GM18502 (cell line): ENCODE measurements at regions not wholly inside any gene's neighbourhood (a gene's known extent, or its start where the extent isn't known, plus 50 kb on each side); places are given as distances from the start of the nearest gene placed in this dataset.

Experiments
- ATAC-seq: cut with Tn5 transposase; IDR thresholded peaks from one replicate; pipeline ENCODE4 v1.9.1; 2021; ENCODE audit warnings: mild to moderate bottlenecking; ENCODE audit not compliant: unreplicated experiment, poor library complexity

DNA sequence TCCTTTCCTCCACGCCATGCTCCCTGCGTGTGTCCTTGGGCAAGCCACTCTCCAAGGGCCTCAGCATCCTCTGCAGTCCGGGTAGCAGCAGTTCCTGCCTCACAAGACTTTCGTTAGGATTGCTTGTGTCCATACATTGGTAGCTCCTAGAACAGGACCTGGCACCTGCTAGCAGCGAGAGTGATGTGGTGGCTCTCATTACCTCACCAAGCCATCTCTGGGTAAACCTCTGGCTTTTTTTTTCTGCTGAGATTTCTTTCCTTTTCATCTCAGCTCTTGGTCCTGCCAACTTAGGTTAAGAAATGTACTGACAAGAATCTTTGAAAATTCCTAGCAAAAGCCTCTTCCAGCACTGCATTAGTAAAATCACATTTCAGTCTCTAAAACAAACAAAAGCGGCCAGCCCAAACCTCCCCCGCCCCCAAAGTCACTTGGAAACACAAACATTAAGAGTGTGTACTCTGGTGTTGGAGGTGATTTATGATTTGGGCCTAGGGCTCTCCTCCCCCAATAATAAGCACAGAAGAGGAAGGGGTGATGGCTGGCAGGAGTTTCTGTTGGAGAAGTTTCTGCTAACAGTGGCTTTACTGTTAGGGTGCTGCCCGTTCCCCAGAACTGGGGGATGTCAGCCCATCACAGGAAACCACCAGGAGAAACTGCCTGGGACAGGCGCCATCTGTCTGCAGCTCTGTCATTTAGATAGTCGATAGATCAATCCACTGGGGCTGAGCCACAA lies 199.2 kb downstream of the CD83 start:
- ATAC-seq, result no peak

DNA sequence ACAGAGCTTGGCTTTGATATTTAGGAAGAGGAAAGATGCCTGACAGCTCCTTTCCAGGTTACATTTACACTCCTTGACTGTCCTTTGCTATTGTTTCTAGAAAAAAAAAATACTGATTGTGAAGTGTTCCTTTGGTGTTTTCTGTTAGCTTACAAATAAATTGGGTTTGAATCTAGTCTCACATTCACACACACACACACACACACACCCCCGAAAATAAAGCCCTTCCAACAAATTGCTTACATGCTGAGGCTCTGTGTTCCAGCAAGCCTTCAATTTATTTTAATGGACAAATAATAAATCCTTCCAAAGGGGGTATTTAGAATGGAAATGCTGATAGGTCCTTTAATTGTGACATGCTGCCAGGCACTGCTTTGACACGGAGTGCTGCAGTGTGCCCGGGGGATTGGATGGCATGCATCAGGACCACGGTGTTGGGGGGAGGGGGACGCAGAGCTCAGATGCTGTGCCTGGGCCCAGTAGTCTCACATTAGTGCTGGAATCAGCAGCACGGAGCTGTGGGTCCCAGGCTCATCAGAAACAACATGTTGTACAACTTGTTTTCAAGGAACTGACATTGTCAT lies 199.9 kb downstream of the CD83 start:
- ATAC-seq, result no peak

DNA sequence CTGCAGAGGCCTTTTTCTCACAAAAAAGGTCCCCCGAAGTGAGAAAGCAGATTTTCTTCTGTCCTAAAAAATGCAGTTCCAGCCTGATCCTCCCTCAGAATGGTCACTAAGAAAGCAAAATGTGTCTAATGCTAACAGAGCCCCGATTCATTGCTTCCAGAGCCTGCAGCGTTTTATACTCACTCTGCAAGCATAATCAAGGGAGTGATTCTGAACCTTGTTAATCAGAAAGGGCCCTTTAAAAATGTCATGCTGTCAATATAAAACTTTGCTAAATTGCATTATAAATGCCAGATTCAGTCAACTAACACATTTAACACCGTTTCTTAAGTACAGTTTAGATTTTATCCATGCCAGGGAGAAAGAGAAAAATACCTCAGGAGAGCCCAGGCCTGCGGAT lies 202.8 kb downstream of the CD83 start:
- ATAC-seq, result no peak

DNA sequence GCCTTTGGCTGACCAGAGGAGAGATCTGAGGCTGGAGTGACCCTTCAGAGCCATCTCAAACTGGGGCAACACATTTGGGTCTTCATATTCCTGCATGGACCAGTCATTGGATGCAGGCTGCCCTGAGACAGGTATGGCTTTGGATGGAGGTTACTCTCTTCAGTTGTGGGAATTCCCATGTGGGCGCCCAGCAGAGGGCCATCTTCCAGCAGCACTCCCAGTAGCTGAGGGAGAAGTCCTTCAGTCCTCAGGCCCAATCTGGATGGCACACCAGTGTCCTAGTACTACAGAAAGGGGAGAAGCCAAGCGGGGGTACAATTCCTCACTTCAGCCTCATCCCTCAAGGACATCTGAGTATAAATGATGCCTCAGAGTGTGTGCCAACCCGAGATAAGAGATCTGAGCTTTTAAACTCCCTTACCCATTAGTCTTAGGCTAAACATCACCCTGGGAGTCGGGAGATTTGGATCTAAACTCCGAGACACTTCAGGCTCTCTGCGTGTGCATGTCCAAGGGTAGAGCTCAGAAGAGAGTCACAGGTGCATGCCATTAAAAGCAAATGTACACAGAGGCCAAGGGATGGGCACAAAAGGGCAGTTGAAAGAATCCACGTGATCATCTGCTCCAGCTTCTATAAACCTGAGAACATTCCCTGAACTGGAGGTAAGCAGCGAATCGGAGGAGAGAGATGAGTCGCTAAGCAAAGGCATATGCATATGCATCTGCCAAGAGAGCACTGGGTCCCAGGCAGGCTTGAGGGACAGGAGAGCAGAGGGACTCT lies 204.6 kb downstream of the CD83 start:
- no peak for ATAC-seq

DNA sequence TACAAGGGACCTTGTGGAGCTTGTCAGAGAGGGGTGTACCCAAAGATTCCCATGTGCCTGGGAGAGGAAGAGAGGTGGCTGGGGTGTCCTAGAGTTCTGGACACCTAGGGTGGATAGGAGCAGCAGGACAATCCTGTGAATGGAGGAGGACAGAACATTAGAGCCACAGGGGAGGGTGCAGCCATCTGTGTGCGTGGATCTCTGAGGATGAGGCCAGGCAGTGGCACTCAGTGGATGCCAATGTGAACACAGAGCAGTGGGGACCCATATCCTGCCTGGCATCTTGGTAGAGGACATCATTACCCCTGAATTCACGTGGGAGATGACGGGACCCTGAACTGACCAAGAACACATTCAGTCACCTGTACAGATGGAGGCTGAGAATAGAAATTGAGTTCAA lies 205.3 kb downstream of the CD83 start:
- ATAC-seq, result no peak

DNA sequence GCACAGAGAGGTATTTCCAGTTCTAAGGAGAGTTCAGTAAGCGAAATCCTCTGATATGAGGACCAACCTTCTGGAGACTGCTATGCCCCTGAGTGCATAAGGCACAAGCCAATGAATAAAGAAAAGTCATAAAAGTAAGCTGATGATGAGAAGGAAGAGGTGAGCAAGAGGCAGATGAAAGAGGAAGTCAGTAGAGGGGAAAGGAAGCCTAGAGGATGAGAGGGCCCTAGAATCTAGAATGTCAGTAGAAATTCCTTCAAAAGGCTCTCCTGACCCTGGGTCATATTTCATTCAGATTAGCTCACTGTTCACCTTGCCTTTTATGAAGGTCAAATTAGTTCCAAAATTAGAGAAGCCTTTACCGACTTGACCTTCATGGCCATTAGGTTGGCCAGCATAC lies 209.2 kb downstream of the CD83 start:
- no peak for ATAC-seq

DNA sequence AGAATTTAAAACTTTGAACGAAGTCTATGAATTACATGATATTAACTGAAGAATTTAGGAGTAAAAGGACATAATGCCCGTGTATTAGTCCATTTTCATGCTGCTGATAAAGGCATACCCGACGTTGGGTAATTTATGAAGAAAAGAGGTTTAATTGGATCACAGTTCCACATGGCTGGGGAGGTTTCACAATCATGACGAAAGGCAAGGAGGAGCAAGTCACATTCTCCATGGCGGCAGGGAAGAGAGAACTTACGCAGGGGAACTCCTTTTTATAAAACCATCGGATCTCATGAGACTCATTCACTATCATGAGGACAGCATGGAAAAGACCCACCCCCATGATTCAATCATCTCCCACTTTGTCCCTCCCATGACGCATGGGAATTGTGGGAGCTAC lies 210.6 kb downstream of the CD83 start:
- no peak for ATAC-seq

DNA sequence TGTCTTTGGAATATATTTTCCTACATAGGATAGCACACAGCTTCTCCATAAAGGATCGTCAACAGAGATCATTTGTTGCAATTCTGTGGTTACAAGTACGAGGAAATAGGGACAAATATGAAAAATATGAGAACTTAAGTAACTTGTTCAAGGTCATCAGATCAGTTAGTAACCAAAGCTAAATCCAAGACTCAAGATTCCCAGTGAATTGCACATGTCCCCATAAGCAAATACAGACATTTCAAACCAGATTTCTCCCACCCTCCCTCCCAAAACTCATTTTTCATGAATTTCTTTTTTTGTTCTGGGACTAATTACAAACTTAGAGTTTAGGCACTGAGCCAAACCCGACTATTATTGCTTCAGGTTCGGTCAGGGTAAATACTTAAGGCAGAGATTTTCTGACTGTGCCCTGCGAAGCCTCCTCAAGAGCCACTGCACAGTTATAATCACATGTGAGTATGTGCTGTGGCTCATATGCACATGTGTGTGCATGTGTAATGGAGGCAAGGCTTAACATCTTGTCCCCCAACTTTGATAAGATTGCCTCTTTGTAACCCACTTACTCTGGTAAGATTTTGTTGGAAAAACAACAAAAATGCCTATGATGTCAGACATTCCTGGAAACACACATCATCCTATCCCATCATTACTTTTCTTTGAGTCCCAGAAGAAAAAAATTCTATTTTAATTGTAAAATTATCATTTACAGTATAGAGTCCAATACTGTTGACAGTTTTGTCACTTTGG lies 216.2 kb downstream of the CD83 start:
- ATAC-seq, result no peak

DNA sequence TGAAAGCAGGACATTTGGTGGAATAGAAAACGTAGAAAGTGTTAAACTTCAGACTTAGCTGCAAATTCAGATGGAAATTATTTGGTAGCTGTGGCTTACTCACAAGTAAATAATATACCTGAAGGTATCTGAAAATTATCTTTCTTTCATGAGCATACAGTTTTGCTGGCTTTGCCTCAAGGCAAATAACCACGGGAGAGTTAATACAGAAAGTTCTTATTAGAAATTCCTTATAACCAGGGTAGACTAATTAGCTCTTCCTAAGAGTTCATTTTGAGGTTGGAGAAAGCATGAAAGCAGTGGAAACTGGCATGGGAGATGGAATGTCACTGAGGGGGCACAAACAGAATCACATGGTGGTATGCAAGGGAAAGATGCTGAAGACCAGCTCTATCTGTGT lies 217.5 kb downstream of the CD83 start:
- no peak for ATAC-seq

DNA sequence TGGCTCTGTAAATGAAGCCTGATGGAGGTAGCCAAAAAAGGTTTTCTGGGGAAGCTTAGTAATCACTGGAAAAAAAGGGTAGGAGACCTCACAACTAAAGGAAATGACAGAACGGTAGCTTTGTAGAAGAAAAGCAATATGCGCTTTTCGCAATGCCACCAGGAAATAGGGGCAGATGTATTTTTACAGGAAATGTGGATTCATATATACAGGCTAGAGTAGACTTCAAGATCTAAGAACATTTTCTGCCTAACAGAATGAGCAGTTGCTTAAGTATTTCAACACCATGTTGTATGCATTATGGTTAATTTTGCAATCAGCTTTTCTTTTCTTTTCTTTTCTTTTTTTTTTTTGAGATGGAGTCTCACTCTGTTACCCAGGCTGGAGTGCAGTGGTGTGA lies 219.6 kb downstream of the CD83 start:
- no peak for ATAC-seq

DNA sequence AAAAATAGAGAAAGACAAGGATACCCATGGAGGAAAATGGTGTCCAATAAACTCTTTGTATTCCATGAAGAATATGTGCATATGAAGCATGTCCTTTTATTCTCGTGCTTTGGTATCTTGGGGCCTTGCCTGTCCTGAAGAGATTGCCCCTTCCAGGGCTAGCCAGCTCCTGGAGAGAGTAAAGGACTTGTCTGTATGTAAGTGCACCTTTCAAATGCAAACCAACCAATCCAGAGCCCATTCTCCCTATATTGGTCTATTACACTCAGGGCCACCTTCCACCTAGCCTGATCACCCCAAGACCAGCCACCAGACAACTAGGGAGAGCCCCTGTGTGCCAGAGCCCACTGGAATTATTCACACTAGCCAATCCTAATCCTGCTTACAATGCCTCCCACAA lies 221.6 kb downstream of the CD83 start:
- no peak for ATAC-seq

DNA sequence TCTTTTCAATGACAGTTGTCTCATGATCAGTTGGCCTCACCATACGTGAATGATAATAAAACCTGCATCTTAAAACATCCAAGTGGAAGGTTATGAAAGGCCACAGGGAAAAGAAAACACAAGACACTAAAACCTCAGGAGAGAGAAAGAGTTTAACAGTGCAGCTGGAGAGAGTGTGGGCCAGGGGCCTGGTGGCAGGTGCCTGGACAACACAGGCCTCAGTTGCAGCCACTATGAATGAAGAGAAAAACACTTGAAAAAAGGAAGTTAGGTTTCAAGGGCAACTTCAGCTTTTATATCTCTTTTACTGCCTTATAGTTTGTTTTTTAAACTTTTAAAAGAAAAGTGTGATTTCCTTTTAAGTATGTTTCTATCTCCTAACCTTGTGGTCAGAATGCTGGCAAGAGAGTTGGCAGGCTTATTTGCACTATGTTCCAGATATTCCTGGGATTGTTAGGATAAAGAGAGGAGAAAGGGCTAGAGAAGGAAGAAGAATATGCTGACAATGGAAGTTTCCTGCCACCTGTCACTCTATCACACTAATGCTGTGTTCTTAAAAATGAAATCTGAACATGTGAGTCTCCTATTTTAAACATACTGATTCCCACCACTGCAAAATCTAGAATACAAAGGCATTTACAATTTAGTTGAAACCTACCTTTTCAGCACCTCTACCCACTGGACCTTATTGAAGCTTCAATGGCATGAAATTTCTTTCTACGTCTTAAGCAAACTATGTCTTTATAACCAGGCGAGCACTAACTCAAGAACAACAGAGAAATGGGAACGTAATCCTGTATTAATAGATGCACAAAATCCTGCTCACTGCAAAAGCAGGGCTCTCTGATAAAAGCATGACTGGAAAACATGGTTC lies 222.4 kb downstream of the CD83 start:
- no peak for ATAC-seq

DNA sequence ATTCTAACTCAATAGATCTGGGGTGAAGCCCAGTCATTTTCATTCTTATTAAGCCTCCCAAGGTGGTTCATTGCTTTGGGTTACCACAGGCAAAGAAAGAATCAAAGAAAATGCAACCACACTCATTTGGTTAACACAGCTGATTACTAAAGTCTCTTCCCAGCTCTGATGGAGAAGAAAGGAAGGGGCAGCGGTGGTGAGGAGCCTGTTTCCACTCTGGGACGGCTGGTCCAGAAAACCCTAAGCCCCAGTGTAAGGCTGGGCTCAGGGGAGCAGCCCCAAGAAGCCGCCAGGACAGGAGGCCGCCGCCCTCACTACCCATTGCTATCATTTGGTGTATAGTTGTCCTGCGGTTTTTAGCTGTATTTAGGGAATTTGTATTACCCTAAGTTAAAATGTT lies 226.9 kb downstream of the CD83 start:
- no peak for ATAC-seq

DNA sequence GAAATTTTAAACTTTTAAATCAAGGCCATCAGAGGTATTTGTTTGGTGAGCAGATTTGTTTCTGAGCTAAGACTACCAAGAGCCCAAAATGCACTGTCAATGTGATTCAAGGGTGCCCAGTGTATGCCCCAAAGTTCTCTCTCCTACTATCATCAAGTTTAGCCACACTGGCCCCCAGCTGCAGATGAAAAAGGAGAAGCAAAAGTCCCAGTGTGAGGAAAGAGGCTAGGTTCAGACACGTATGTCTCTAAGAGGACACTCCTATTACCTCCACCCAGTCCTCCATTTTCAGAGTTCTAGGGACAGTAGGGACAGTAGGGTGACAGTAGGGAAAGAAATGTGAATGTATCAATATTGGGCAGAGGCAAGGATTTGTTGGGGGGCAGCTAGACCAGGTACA lies 230.8 kb downstream of the CD83 start:
- no peak for ATAC-seq

DNA sequence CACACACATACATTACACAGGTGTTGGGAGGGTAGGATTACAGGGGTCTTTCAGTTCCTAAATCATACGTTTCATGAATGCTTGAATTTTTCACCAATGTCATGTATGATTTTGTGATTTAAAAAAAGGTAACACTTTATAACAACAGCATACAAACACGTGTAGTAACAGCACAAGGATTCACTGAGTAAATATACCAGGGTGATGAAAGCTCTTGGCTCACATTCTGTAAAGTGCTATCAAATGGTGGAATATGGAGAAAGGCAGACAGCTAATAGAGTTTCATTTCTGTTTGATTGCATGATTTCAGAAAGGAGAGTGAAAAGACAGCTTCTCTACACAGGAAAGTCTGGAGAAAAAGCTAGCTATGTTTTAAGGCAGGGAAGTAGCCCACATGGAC lies 231.9 kb downstream of the CD83 start:
- no peak for ATAC-seq

DNA sequence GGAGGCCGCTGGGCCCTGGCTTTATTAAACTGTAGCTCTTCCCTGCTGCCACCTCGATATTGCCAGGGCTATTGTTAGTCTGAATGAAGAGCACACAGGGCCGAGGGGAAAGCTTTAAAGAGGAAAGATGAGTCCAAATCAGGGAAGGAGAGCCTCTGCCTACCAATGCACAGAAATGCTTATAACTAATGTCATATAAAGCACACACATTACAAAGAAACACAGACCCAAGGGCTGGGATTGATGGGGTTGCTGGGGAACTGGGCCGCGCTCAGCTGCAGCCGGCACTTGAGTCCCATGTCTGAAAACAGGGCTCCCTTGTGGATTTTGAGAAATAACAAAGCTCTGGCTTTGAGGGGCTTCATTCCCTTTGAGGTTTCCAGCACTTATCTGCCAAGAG lies 232.6 kb downstream of the CD83 start:
- no peak for ATAC-seq

DNA sequence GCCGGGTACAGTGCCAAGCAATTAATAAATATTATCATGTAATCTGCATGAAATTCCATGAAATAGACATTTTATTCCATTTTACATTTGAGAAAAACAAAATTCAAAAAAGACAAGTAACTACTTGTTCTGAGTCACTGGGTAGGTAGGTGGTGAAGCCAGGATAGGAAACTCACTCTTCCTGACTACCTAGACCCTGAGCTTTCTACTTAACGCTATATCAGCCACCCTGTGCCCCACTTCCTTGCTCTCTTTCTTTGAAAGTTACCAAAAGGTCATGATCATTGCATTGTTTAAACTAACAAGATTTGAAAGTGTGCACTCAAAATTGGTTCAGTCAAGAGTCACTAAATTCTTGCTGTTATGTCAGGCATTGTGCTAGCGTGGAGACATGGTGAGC lies 235.7 kb downstream of the CD83 start:
- ATAC-seq, result no peak

DNA sequence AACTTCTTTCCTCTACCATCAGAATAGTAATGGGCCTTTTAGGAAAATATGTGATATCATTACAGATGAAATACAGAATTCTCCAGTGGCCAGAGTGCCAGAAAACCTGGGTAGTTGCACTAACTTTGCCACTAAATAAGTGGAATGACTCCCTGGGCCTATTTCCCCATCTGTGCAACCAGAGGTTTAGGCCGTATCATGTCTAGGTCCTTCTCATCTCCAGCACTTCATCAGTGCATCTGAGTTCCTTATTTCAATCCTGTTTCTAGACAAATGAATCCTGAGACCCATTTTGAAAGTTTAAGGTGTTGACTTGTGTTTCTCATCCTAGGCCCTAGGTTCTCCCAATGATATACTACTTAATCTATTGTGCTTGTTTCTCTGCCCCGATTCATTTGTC lies 236.2 kb downstream of the CD83 start:
- no peak for ATAC-seq

DNA sequence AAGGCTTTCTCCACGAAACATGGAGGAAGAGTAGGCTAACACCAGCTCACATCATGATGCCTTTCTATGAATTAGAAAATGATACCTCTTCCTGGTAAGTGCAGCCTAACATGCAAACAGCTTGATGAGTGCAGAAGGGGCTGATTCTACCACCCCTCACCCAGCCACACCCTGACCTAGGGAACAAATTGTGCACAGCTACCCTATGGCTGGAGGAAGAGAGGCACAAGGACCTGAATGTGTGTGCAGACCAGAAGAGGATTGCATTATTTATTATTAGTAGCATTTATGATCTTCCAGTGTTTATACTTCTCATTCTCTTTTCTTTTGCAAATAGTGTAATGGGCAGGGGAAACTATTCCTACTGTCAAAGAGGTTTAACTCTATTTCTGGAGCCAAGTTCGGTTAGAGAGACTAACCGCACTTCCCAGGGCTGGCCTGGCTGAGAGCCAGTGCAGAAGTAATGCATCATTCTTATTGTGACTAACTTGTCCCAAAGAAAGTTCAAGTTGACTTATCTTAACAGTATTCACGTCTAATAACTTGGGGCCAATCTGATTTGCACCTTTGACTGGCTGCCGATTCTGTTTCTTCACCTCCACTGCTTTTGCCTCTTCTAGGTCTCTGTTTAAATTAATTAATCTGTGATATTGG lies 237.5 kb downstream of the CD83 start:
- no peak for ATAC-seq

DNA sequence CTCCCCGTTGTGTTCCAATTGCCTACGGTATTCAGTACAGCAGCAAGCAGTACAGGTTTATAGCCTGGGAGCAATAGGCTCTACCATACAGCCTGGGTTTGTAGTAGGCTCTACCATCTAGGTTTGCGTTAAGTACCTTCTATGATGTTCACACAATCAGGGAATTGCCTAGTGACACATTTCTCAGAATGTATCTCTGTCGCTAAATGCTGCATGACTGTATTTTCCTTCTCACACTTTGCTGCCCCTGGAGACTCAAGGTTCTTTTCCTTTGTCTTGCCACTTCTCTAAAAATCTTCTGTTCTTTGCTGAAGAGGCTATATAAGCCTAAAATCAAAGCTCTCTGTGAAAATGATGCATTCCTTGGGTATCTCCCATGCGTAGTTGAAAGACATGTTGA lies 241.9 kb downstream of the CD83 start:
- no peak for ATAC-seq
